PC-3 (cell line): ENCODE measurements at regions not wholly inside any gene's neighbourhood (a gene's known extent, or its start where the extent isn't known, plus 50 kb on each side); places are given as distances from the start of the nearest gene placed in this dataset.

ENCODE experiments used
- CTCF ChIP-seq: fragments of 300-600 bp; sonication (generic); conservative IDR thresholded peaks from 2 replicates; pipeline ENCODE4 v1.5.1; 2017; ENCODE audit warnings: antibody characterized with exemption, low read depth, mild to moderate bottlenecking, low read length
- EZH2 ChIP-seq: fragments of 300-600 bp; sonication (generic); IDR thresholded peaks from one replicate; pipeline ENCODE4 v1.6.1; 2017; ENCODE audit warnings: antibody characterized with exemption, mild to moderate bottlenecking, low read length; ENCODE audit not compliant: unreplicated experiment

GRCh38 chr15:96046620-96047240 lies 283.8 kb upstream of the NR2F2 start:
- TF ChIP-seq EZH2 (no peak), CTCF (no peak)
